Right ventricle myocardium superior (tissue), 1 donor: ENCODE measurements at regions not wholly inside any gene's neighbourhood (a gene's known extent, or its start where the extent isn't known, plus 50 kb on each side); places are given as distances from the start of the nearest gene placed in this dataset.
"Not testable (repeated sequence)": the region's sequence is repeated elsewhere in the genome, so short reads cannot be mapped to it uniquely, and the experiment has no call there.

Source experiments
- ATAC-seq: fragments of 200-7000 bp; cut with Tn5 transposase; one replicate; pipeline ENCODE4 v1.9.1; 2020; ENCODE audit warnings: mild to moderate bottlenecking; ENCODE audit not compliant: poor library complexity
- DNase-seq: peaks from one replicate; pipeline ENCODE4 v3.0.0-alpha.2; 2020
- intact Hi-C: fragments of 100-400 bp; cut with DNase I; formaldehyde crosslinking; loops from one replicate; pipeline ENCODE4 v1.11.2; 2022
- donor health status: DM: no; HTN: yes; CAD: no; lungs with severe emphysema.

GRCh38 chr6:56843476-56844349 is 111.2 kb upstream of the BEND6 start:
- intact Hi-C loops = loop anchor here (5.0 kb wide), 1 partner anchor 76 kb away; no protein-coding TSS in a partner anchor
- DNase-seq (peak; percentile 86), ATAC-seq (peak; percentile 94)

GRCh38 chr6:56842686-56843475 is 112.0 kb upstream of the BEND6 start:
- ATAC-seq (peak; percentile 8), DNase-seq (peak; percentile 58)
- intact Hi-C loops = loop anchor here (5.0 kb wide), 1 partner anchor 76 kb away; no protein-coding TSS in a partner anchor

- ATAC-seq = no peak
- no peak for DNase-seq
- intact Hi-C loops = loop anchor here (5.0 kb wide), 1 partner anchor 74 kb away; no protein-coding TSS in a partner anchor
Observed at GRCh38 chr6:56841751-56842150, 113.2 kb upstream of the BEND6 start.

GRCh38 chr6:56841381-56841749 is 113.5 kb upstream of the BEND6 start:
- DNase-seq (no peak), ATAC-seq (no peak)
- intact Hi-C loops = loop anchor here (5.0 kb wide), 1 partner anchor 74 kb away; no protein-coding TSS in a partner anchor

GRCh38 chr6:56840467-56841380 is 114.2 kb upstream of the BEND6 start:
- DNase-seq (no peak), ATAC-seq (peak; percentile 30)
- intact Hi-C loops = loop anchor here (5.0 kb wide), 1 partner anchor 73 kb away; no protein-coding TSS in a partner anchor

DNA sequence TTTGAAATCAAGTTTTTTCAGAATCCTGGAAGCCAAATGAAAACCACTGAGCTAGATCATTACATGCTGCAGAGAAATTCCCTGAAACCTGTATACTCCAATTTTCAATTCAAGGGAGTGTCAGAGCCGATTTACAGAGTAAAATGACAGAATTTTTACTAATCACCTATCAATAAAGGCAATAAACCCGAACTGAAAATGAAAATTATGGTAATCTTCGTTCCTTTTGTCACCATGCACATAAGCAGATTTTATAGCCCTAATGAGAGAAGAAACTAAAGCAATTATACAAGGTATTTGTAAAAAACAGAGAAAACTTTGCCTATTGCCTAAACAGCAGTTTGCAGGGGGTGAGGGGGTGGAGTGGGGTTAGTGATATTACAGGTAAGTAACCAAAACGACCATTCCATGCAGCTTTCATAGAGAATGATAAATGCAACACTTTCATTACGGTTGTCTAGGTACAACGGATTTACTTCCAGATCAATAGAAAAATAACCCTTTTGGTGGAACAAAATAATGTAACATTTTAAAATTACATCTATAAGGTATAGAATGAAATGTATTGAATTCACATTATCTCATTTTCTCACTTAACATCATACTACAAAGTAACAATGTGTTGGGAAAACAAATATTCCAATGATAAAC is 115.2 kb upstream of the BEND6 start:
- no peak for DNase-seq
- intact Hi-C loops = loop anchor here (5.0 kb wide), 1 partner anchor 72 kb away; no protein-coding TSS in a partner anchor
- ATAC-seq = no peak

- ATAC-seq = no peak
- no peak for DNase-seq
- intact Hi-C loops = no loop called here
Observed at GRCh38 chr6:56838965-56839364, 115.9 kb upstream of the BEND6 start.

DNA sequence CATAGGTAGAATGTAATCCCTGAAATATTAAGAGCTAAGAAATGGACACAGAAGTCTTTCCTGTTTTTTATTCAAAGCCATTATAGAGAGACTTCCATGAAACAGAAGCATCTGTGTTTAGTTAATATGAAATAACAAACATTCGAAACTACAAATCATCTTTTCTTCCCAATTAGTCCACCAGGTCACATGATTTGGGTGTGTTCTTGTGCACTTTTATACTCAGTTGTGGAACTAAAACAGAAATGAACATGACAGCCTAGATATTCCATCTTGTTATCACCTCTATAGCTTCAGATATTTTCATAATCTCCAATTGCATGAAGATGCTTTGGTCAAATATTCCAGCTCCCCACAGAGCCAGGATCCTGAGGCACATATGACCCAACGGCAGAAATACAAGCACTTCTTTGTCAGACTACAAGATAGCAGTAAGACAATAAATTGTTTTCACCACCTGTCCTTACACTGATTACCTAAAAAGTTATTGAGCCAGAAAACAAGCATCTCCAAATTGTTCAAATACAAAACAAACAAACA is 116.8 kb upstream of the BEND6 start:
- ATAC-seq (no peak), DNase-seq (no peak)
- intact Hi-C loops = no loop called here

GRCh38 chr6:56837322-56837894 is 117.5 kb upstream of the BEND6 start:
- no peak for ATAC-seq

DNA sequence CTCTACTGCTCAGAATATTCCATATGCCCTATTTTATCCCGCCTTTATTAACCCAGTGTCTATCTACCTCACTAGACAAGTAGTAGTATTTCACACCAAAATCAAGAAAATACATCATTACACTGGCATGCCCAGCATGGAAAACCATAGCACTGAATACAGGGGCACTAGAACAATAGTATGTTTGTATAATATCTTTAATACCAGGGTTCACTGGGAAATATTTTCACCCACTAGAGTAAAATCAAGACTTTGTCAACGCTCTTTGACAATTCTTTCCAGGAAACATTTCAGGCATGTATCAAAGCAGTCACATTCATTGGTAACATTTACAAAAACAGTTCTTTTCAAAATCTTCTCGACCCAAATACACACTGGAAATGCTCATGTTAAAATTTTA is 119.3 kb upstream of the BEND6 start:
- no peak for DNase-seq
- intact Hi-C loops = no loop called here
- no peak for ATAC-seq

More at GRCh38 chr6:56837322-56837894, 117.5 kb upstream of the BEND6 start:
- no peak for DNase-seq
- intact Hi-C loops = no loop called here

GRCh38 chr6:56833873-56834272 is 121.0 kb upstream of the BEND6 start:
- no peak for DNase-seq
- no peak for ATAC-seq
- intact Hi-C loops = no loop called here

DNA sequence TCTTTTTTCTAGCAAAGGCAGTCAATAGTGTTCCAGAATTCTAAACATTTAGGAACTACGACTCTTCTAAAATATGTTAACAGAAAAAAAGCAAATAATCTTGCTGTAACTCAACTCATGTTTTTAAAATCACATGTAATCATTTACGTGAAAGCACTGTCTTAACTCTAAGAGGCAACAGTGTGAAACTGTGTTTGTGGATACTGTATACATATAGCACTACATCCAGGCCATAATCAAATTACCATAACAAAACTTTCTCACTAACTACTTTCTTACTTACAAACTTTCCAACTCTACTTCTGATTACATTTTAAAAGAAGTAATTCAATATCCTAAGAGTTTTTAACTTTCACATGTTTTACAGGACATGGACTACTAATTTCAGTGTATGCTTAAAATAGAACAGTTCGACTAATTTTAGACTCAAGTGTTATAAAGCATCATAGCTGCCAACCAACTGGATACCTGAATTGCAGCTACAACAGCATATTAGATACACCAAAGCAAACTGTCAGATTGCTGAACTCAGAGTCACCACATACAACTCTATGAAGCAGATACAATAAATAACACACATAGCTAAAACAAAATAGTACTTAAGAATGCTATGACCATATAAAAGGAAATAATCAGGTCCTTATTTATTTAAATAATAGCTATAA is 121.6 kb upstream of the BEND6 start:
- peak; percentile 91 for ATAC-seq
- intact Hi-C loops = no loop called here
- no peak for DNase-seq

DNA sequence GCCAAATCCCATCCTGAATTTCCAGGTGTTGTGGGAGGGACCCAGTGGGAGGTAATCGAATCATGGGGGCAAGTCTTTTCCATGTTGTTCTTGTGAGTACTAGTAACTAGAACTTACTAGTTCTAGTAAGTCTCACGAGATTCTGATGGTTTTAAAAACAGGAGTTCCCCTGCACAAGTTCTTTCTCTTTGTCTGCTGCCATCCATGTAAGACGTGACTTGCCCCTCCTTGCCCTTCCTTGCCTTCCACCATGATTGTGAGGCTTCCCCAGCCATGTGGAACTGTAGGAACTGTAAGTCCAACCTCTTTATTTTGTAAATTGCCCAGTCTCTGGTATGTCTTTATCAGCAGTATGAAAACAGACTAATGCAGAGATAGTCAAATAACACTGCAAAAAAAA is 122.7 kb upstream of the BEND6 start:
- intact Hi-C loops = no loop called here

DNA sequence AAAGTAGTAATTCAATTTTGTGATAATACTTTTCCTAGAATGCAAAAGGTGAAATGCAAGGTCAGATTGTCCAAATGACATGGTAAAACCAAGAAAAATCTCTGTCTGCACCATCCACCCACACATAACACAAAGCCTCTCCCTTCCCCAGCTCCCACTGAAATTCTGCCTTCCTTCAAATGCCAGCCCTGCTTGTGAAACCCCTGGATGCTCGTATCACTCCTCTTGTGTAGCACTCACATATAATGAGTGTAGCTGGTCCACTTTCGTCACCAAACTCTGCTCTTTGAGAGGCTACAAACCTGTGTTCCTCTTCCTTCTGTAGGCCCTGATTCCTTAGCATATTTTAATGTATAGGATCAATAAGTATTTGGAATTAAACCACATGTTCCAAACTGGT is 123.6 kb upstream of the BEND6 start:
- intact Hi-C loops = no loop called here
- no peak for ATAC-seq
- DNase-seq = no peak

More for the DNA sequence above, 122.7 kb upstream of the BEND6 start:
- no peak for ATAC-seq
- no peak for DNase-seq

DNA sequence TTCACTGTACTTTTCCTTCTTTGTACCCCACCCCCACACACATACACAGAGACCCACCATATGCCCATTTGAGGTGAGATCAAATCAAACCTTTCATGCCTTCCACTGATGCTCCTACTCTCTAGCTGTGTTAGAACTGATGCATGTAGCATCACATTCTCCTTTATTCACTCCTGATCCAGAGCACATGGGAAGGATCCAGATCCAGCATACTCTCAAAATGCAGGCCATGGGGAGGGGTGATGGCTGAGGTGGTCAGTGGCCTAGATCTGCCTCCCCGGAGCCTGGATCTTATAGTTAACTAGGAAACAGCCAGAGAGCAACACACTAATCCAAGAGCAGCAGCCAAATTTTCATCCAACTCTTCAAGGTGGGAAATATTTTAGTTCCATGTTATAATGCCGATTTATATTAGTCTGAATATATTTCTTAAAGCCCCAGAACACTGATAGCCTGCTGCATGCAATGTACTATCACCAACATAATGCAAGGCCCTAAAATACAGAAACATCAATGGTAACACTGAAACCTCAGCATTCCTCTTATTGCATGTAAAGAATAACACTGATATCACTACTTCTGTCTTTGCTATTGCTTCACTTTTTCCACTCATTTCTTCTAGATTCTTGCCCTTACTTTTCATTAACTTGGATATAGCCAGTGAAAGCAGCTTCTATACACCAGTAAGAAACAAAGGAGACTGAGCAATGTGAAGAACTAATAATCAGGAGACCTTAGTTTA is 126.8 kb upstream of the BEND6 start:
- intact Hi-C loops = no loop called here
- ATAC-seq = no peak
- no peak for DNase-seq

GRCh38 chr6:56824431-56824830 is 130.5 kb upstream of the BEND6 start:
- intact Hi-C loops, DNase-seq, ATAC-seq: not testable (repeated sequence)
